GM21367 (cell line): ENCODE measurements at regions not wholly inside any gene's neighbourhood (a gene's known extent, or its start where the extent isn't known, plus 50 kb on each side); places are given as distances from the start of the nearest gene placed in this dataset.
"Not testable (repeated sequence)": the region's sequence is repeated elsewhere in the genome, so short reads cannot be mapped to it uniquely, and the experiment has no call there.

Experiments
- ATAC-seq: cut with Tn5 transposase; IDR thresholded peaks from one replicate; pipeline ENCODE4 v1.9.1; 2021; ENCODE audit not compliant: unreplicated experiment

GRCh38 chr21:22364163-22364562, 1366.0 kb downstream of the NCAM2 start:
- ATAC-seq, result no peak

- ATAC-seq, result no peak
These were observed 1376.2 kb downstream of the NCAM2 start for GRCh38 chr21:22374218-22374969.

GRCh38 chr21:22377795-22378194, 1379.6 kb downstream of the NCAM2 start:
- ATAC-seq, result not testable (repeated sequence)

- no peak for ATAC-seq
These were observed 1395.1 kb downstream of the NCAM2 start for GRCh38 chr21:22393324-22393723.

- no peak for ATAC-seq
These were observed 1397.8 kb downstream of the NCAM2 start for GRCh38 chr21:22395965-22396364.

GRCh38 chr21:22399681-22400514, 1401.7 kb downstream of the NCAM2 start:
- ATAC-seq, result no peak

GRCh38 chr21:22409571-22409970, 1411.4 kb downstream of the NCAM2 start:
- no peak for ATAC-seq

- no peak for ATAC-seq
These were observed 1418.3 kb downstream of the NCAM2 start for GRCh38 chr21:22416555-22416954.

GRCh38 chr21:22421416-22422180, 1423.4 kb downstream of the NCAM2 start:
- no peak for ATAC-seq

GRCh38 chr21:22438428-22439086, 1440.3 kb downstream of the NCAM2 start:
- no peak for ATAC-seq

- ATAC-seq, result no peak
These were observed 1446.8 kb downstream of the NCAM2 start for GRCh38 chr21:22444990-22445389.

GRCh38 chr21:22450507-22450906, 1452.3 kb downstream of the NCAM2 start:
- no peak for ATAC-seq

- ATAC-seq, result no peak
These were observed 1458.0 kb downstream of the NCAM2 start for GRCh38 chr21:22456241-22456640.

- no peak for ATAC-seq
These were observed 1470.7 kb downstream of the NCAM2 start for GRCh38 chr21:22468893-22469292.

- no peak for ATAC-seq
These were observed 1476.2 kb downstream of the NCAM2 start for GRCh38 chr21:22474403-22474802.

- no peak for ATAC-seq
These were observed 1478.0 kb downstream of the NCAM2 start for GRCh38 chr21:22476214-22476613.

- no peak for ATAC-seq
These were observed 1478.8 kb downstream of the NCAM2 start for GRCh38 chr21:22476726-22477646.

GRCh38 chr21:22490049-22490448, 1491.8 kb downstream of the NCAM2 start:
- ATAC-seq, result no peak

- ATAC-seq, result no peak
These were observed 1518.0 kb downstream of the NCAM2 start for GRCh38 chr21:22516230-22516629.

- ATAC-seq, result no peak
These were observed 1537.4 kb downstream of the NCAM2 start for GRCh38 chr21:22535630-22536029.
